Liver (tissue), 8 donors: ENCODE measurements at regions not wholly inside any gene's neighbourhood (a gene's known extent, or its start where the extent isn't known, plus 50 kb on each side); places are given as distances from the start of the nearest gene placed in this dataset.

Source experiments
- DNase-seq: peaks from one replicate; pipeline ENCODE4 v3.0.0-alpha.2; 2017; ENCODE audit warnings: low spot score
- H3K27ac ChIP-seq, 2 donors: one replicate each; pipeline ENCODE4 v1.7.0; 2013; ENCODE audit warnings: inconsistent platforms in 2 of 2, low read length in 2 of 2, control low read depth in 1 of 2, low read depth in 1 of 2, mild to moderate bottlenecking in 1 of 2
- H3K27me3 ChIP-seq, 4 donors: one replicate each; pipeline versions ENCODE4 v1.6.1 to v1.7.0; 2013; ENCODE audit warnings: low read length in 3 of 4, inconsistent platforms in 1 of 4, mild to moderate bottlenecking in 1 of 4, moderate library complexity in 1 of 4; ENCODE audit not compliant: control insufficient read depth in 4 of 4, insufficient read depth in 4 of 4
- H3K36me3 ChIP-seq, 4 donors: one replicate each; pipeline versions ENCODE4 v1.6.1 to v1.7.0; 2013; ENCODE audit warnings: low read length in 3 of 4, mild to moderate bottlenecking in 3 of 4, low read depth in 1 of 4, moderate library complexity in 1 of 4; ENCODE audit not compliant: control insufficient read depth in 4 of 4, insufficient read depth in 3 of 4
- H3K4me1 ChIP-seq, 4 donors: one replicate each; pipeline versions ENCODE4 v1.6.1 to v1.7.0; 2013; ENCODE audit warnings: low read length in 3 of 4, mild to moderate bottlenecking in 3 of 4, moderate library complexity in 1 of 4; ENCODE audit not compliant: control insufficient read depth in 4 of 4, insufficient read depth in 4 of 4
- H3K4me3 ChIP-seq, 3 donors: one replicate each; pipeline versions ENCODE4 v1.6.1 to v1.7.0; 2013; ENCODE audit warnings: low read length in 3 of 3, control low read depth in 1 of 3, low read depth in 1 of 3, mild to moderate bottlenecking in 1 of 3
- H3K9ac ChIP-seq, 2 donors: one replicate each; pipeline ENCODE4 v1.7.0; 2013; ENCODE audit warnings: low read length in 2 of 2, mild to moderate bottlenecking in 2 of 2, moderate library complexity in 2 of 2, control low read depth in 1 of 2, low read depth in 1 of 2
- H3K9me3 ChIP-seq, 4 donors: one replicate each; pipeline versions ENCODE4 v1.6.1 to v1.7.0; 2013; ENCODE audit warnings: low read length in 3 of 4; ENCODE audit not compliant: control insufficient read depth in 4 of 4
- ATF3 ChIP-seq: IDR thresholded peaks from 2 replicates; pipeline ENCODE4 v1.6.1; 2016; ENCODE audit warnings: antibody characterized with exemption
- EGR1 ChIP-seq, 2 donors: IDR thresholded peaks; 2 replicates each; pipeline ENCODE4 v1.6.1; 2016 to 2018; ENCODE audit warnings: antibody characterized with exemption in 2 of 2, low read depth in 2 of 2
- FOXA1 ChIP-seq: IDR thresholded peaks from 2 replicates; pipeline ENCODE4 v1.6.1; 2016; ENCODE audit warnings: antibody characterized with exemption
- FOXA2 ChIP-seq: IDR thresholded peaks from 2 replicates; pipeline ENCODE4 v1.6.1; 2016; ENCODE audit warnings: antibody characterized with exemption
- GABPA ChIP-seq, 2 donors: IDR thresholded peaks in 1 of 2; conservative IDR thresholded peaks in 1 of 2; 2 replicates each; pipeline ENCODE4 v1.6.1; 2016; ENCODE audit warnings: antibody characterized with exemption in 2 of 2, mild to moderate bottlenecking in 1 of 2, moderate library complexity in 1 of 2
- HNF4A ChIP-seq, 2 donors: conservative IDR thresholded peaks; 2 replicates each; pipeline ENCODE4 v1.6.1; 2016; ENCODE audit warnings: antibody characterized with exemption in 2 of 2, mild to moderate bottlenecking in 2 of 2
- HNF4G ChIP-seq: IDR thresholded peaks from 2 replicates; pipeline ENCODE4 v1.6.1; 2016; ENCODE audit warnings: antibody characterized with exemption
- JUND ChIP-seq, 2 donors: IDR thresholded peaks; 2 replicates each; pipeline ENCODE4 v1.6.1; 2016; ENCODE audit warnings: antibody characterized with exemption in 2 of 2
- NR2F2 ChIP-seq: IDR thresholded peaks from 2 replicates; pipeline ENCODE4 v1.6.1; 2016; ENCODE audit warnings: antibody characterized with exemption
- RAD21 ChIP-seq, 2 donors: IDR thresholded peaks; 2 replicates each; pipeline ENCODE4 v1.6.1; 2016; ENCODE audit warnings: antibody characterized with exemption in 2 of 2, mild to moderate bottlenecking in 2 of 2
- REST ChIP-seq: IDR thresholded peaks from 2 replicates; pipeline ENCODE4 v1.6.1; 2016; ENCODE audit warnings: antibody characterized with exemption, mild to moderate bottlenecking
- RXRA ChIP-seq, 2 donors: IDR thresholded peaks; 2 replicates each; pipeline ENCODE4 v1.6.1; 2017 to 2018; ENCODE audit warnings: antibody characterized with exemption in 2 of 2, mild to moderate bottlenecking in 1 of 2
- SP1 ChIP-seq: IDR thresholded peaks from 2 replicates; pipeline ENCODE4 v1.6.1; 2018; ENCODE audit warnings: antibody characterized with exemption, mild to moderate bottlenecking
- TAF1 ChIP-seq: conservative IDR thresholded peaks from 2 replicates; pipeline ENCODE4 v1.6.1; 2016; ENCODE audit warnings: antibody characterized with exemption, mild to moderate bottlenecking
- YY1 ChIP-seq: IDR thresholded peaks from 2 replicates; pipeline ENCODE4 v1.6.1; 2016; ENCODE audit warnings: antibody characterized with exemption, mild to moderate bottlenecking
- ZBTB33 ChIP-seq: IDR thresholded peaks from 2 replicates; pipeline ENCODE4 v1.6.1; 2016; ENCODE audit warnings: antibody characterized with exemption
- WGBS: extraction: QIAGEN DNeasy Blood & Tissue Kit; methylation state at CpG from one replicate; pipeline ENCODE4 v1.1.7; 2013; 5-methylcytosine and 5-hydroxymethylcytosine counted together
- TF ChIP-seq, protein P1 (sequence below): IDR thresholded peaks from 2 replicates; pipeline ENCODE4 v1.6.1; 2016; ENCODE audit warnings: antibody characterized with exemption
- TF ChIP-seq, protein P2 (sequence below): fragments of 150-350 bp; IDR thresholded peaks from 2 replicates; pipeline ENCODE4 v1.5.1; 2017; ENCODE audit warnings: improper control_type of control experiment, low read depth, low read length; ENCODE audit not compliant: missing input control
- donor health status: healthy.
- donor health status: healthy.
- donor health status: healthy.
- donor health status: healthy.
- donor health status: healthy.

DNA sequence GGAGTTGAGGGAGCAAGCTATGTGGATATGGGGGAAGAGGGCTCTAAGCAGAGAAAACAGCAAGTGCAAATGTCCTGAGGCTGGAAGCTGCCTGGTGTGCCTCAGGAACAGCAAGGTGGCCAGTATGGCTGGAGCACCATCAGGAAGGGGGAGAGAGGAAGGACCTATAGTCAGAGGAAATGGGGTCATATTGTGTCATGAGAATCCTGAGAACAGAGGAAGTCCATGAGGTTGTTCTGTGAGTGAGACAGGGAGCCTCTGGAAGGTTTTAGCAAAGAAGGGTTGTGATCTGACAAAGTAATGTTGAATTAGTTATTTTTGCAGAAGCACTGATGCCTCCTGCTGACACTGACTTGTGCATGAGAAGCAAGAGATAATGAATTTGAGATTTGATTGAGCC, 204.3 kb downstream of the PTEN start:
- TF ChIP-seq HNF4G (no peak), SP1 (no peak), HNF4A (conservative IDR thresholded peaks at IDR 0.05) (no peak), RAD21 (IDR thresholded peaks at IDR 0.05) (no peak), NR2F2 (no peak), FOXA1 (no peak), GABPA (IDR thresholded peaks at IDR 0.05 in 1 of 2, conservative IDR thresholded peaks at IDR 0.05 in 1 of 2) (no peak), FOXA2 (no peak), JUND (IDR thresholded peaks at IDR 0.05) (no peak), YY1 (no peak)
- TF ChIP-seq, protein P1, sequence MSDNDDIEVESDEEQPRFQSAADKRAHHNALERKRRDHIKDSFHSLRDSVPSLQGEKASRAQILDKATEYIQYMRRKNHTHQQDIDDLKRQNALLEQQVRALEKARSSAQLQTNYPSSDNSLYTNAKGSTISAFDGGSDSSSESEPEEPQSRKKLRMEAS = no peak
- TF ChIP-seq, protein P2, sequence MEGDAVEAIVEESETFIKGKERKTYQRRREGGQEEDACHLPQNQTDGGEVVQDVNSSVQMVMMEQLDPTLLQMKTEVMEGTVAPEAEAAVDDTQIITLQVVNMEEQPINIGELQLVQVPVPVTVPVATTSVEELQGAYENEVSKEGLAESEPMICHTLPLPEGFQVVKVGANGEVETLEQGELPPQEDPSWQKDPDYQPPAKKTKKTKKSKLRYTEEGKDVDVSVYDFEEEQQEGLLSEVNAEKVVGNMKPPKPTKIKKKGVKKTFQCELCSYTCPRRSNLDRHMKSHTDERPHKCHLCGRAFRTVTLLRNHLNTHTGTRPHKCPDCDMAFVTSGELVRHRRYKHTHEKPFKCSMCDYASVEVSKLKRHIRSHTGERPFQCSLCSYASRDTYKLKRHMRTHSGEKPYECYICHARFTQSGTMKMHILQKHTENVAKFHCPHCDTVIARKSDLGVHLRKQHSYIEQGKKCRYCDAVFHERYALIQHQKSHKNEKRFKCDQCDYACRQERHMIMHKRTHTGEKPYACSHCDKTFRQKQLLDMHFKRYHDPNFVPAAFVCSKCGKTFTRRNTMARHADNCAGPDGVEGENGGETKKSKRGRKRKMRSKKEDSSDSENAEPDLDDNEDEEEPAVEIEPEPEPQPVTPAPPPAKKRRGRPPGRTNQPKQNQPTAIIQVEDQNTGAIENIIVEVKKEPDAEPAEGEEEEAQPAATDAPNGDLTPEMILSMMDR = no peak
- DNase-seq = no peak
- no peak overlapping the region for H3K4me3 ChIP-seq
- H3K36me3 ChIP-seq = no peaks in the 10 kb centered on the region
- H3K9me3 ChIP-seq = no peaks in the 10 kb centered on the region
- no peak overlapping the region for H3K9ac ChIP-seq
- H3K4me1 ChIP-seq = peaks cover 9 to 29% (median 27%) of the 10 kb centered on the region in 4 donors
- H3K27me3 ChIP-seq = no peaks in the 10 kb centered on the region
- H3K27ac ChIP-seq = peak overlapping the region; percentile 23 to 97

GRCh38 chr10:88069338-88069737, 205.9 kb downstream of the PTEN start:
- no peak overlapping the region for H3K27ac ChIP-seq
- TF ChIP-seq RAD21 (IDR thresholded peaks at IDR 0.05) (no peak), EGR1 (IDR thresholded peaks at IDR 0.05; ENCODE audit: low read depth in 2 of 2) (no peak), FOXA2 (no peak), YY1 (no peak), NR2F2 (no peak), REST (no peak), JUND (IDR thresholded peaks at IDR 0.05) (no peak), ATF3 (no peak), RXRA (IDR thresholded peaks at IDR 0.05) (no peak), TAF1 (no peak), ZBTB33 (no peak)
- TF ChIP-seq, protein P1 = no peak

More at GRCh38 chr10:88069338-88069737, 205.9 kb downstream of the PTEN start:
- 89% methylated on average over 4 of the region's 4 CpGs for WGBS
- no peak overlapping the region for H3K9ac ChIP-seq
- no peaks in the 10 kb centered on the region for H3K27me3 ChIP-seq
- H3K4me1 ChIP-seq = peaks cover 4 to 13% (median 11%) of the 10 kb centered on the region in 4 donors
- DNase-seq = no peak
- H3K4me3 ChIP-seq = no peak overlapping the region
- H3K36me3 ChIP-seq = no peaks in the 10 kb centered on the region
- H3K9me3 ChIP-seq = no peaks in the 10 kb centered on the region
